Jurkat, Clone E6-1 (cell line): ENCODE measurements at regions not wholly inside any gene's neighbourhood (a gene's known extent, or its start where the extent isn't known, plus 50 kb on each side); places are given as distances from the start of the nearest gene placed in this dataset.
"Not testable (repeated sequence)": the region's sequence is repeated elsewhere in the genome, so short reads cannot be mapped to it uniquely, and the experiment has no call there.

ENCODE experiments used
- DNase-seq: peaks from one replicate; pipeline ENCODE4 v3.0.0-alpha.2; 2011; ENCODE audit warnings: low read depth, low spot score
- H3K4me3 ChIP-seq: 2 replicates; pipeline ENCODE4 v1.5.1; 2011; ENCODE audit warnings: mild to moderate bottlenecking, low read length, control low read depth, moderate library complexity

GRCh38 chr2:744088-744487 lies 66.9 kb upstream of the TMEM18 start:
- no peak for DNase-seq
- no peak overlapping the region for H3K4me3 ChIP-seq

- no peak for DNase-seq
- H3K4me3 ChIP-seq = no peak overlapping the region
Measured at GRCh38 chr2:742221-742620, 65.0 kb upstream of the TMEM18 start.

- no peak overlapping the region for H3K4me3 ChIP-seq
- no peak for DNase-seq
Measured at GRCh38 chr2:741195-741496, 63.9 kb upstream of the TMEM18 start.

- peak; percentile 54 for DNase-seq
- H3K4me3 ChIP-seq = peak overlapping the region; percentile 63
Measured at GRCh38 chr2:740322-741194, 63.4 kb upstream of the TMEM18 start.

- not testable (repeated sequence) for DNase-seq
- H3K4me3 ChIP-seq = peak overlapping the region; percentile 63
Measured at GRCh38 chr2:739864-740321, 62.7 kb upstream of the TMEM18 start.

GRCh38 chr2:736939-737338 lies 59.7 kb upstream of the TMEM18 start:
- no peak overlapping the region for H3K4me3 ChIP-seq
- DNase-seq = no peak

- no peak for DNase-seq
- no peak overlapping the region for H3K4me3 ChIP-seq
Measured at GRCh38 chr2:735670-736218, 58.5 kb upstream of the TMEM18 start.

- no peak overlapping the region for H3K4me3 ChIP-seq
- DNase-seq = no peak
Measured at GRCh38 chr2:734496-734895, 57.3 kb upstream of the TMEM18 start.

- no peak overlapping the region for H3K4me3 ChIP-seq
- DNase-seq = no peak
Measured at GRCh38 chr2:733495-733894, 56.3 kb upstream of the TMEM18 start.

GRCh38 chr2:733001-733400 lies 55.8 kb upstream of the TMEM18 start:
- no peak for DNase-seq
- no peak overlapping the region for H3K4me3 ChIP-seq

- no peak overlapping the region for H3K4me3 ChIP-seq
- no peak for DNase-seq
Measured at GRCh38 chr2:731711-732110, 54.5 kb upstream of the TMEM18 start.

- DNase-seq = no peak
- no peak overlapping the region for H3K4me3 ChIP-seq
Measured at GRCh38 chr2:729376-729861, 52.2 kb upstream of the TMEM18 start.

- H3K4me3 ChIP-seq = no peak overlapping the region
Measured at GRCh38 chr2:728165-728564, 51.0 kb upstream of the TMEM18 start.

GRCh38 chr2:727071-727470 lies 49.9 kb upstream of the TMEM18 start:
- no peak overlapping the region for H3K4me3 ChIP-seq

More at GRCh38 chr2:728165-728564, 51.0 kb upstream of the TMEM18 start:
- DNase-seq = no peak

More at GRCh38 chr2:727071-727470, 49.9 kb upstream of the TMEM18 start:
- DNase-seq = no peak
